GM21447 (cell line): ENCODE measurements at regions not wholly inside any gene's neighbourhood (a gene's known extent, or its start where the extent isn't known, plus 50 kb on each side); places are given as distances from the start of the nearest gene placed in this dataset.
"Not testable (repeated sequence)": the region's sequence is repeated elsewhere in the genome, so short reads cannot be mapped to it uniquely, and the experiment has no call there.

ENCODE experiments used
- ATAC-seq: cut with Tn5 transposase; IDR thresholded peaks from one replicate; pipeline ENCODE4 v1.9.1; 2021; ENCODE audit not compliant: unreplicated experiment

DNA sequence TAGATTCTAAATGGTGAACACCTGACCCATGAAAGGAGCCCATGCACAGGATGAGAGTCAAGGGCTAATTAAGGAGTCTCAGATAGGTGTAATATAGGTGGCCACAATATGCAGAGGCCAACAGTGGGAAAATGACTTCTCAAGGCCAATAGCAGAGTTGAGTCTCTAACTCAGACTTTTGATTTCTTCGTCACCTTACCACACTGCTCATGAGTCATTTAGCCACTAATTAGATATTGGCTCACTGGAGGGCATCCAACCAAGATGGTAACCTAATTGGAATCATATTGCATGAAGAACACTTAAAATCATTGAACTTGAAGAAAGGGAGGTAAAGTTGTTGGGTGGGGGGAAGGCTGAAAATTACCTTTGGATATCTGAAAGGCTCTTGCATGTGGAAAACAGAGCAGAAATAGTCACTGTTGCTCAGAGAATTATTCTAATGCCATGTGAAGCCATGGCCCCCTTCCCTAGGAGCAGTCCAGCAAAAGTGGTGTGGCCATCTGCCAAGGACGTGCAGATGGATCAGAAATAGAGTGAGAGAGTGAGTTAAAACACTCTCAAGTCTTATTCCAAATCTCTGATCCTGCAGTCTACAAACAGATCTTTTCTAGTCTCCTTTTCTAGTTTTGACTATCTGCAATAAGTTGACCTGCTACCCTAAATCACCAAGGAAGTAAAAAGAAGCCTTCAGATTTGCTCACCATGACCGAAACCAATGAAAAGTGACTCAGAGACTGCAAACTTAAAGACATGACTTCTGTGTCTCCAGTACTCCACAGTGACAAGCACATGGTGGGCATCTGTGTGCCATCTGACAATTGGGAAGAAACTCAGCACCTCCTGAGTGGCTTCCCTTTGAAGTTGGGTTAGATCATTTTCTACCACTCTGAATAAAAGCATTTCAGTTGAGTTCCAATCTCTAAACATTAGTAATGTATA, 93.9 kb upstream of the C1QTNF7 start:
- no peak for ATAC-seq

DNA sequence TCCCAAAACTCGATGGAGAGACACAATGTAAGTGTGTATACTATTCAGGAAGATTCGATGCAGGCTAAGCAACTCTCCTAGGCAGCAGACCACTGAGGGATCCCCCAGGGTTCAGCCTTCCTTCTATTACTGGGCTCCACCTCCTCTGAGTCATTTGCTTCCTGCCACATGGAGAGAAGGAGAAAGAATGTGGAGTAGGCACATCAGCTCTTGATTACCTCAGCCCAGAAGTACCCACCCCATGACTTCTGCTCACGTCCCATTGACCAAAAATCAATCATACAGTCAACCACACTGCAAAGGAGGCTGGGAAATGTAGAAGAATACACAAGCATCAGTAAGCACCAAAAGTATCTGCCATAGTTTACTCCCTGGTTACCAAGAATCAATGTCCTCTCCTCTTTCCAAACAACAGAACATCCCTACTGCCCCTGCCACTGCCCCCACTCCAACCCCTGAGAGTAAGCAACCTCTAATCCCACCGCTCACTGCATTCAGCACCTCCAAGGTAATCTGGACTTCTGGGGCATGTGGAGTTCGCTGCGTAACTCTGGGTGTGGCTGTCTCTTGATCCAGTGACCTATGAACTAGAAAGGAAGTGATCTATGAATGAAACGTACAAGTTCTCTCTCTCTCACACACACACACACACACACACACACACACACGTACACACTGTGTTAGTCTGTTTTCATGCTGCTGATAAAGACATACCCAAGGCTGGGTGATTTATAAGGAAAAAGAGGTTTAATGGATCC, 91.2 kb upstream of the C1QTNF7 start:
- ATAC-seq, result no peak

DNA sequence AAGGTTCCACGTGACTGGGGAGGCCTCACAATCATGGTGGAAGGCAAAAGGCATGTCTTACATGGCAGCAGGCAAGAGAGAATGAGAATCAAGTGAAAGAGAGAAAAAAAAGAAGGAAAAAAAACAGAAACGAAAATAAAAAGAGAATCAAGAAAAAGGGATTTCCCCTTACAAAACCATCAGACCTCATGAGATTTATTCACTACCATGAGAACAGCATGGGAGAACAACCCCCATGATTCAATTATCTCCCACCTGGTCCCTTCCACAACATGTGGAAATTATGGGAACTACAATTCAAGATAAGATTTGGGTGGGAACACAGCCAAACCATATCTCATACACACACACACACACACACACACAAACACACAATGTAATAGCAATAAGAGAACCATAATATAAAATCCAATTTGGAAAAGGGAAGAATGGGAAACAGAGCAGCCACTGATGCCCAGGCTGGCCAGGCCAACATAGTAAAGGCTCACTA, 90.6 kb upstream of the C1QTNF7 start:
- not testable (repeated sequence) for ATAC-seq

DNA sequence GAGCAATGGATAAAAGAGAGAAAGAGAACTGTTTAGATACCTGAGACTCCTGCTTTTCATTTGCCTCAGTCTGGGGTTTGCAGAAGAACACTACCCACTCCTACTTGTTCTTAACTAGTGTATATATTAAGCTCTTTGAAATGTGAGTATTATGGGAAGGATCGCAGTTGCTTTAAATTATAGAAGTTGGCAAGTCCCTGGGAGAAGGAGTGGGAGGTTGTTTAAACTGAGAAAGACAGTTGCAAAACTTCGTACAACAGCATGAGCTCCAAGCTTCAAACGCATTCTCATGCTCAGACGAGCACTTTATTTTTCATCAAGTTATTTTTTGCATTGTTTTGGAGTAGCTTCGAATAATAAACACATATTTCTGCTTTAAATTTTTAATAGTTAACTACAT, 88.1 kb upstream of the C1QTNF7 start:
- no peak for ATAC-seq

DNA sequence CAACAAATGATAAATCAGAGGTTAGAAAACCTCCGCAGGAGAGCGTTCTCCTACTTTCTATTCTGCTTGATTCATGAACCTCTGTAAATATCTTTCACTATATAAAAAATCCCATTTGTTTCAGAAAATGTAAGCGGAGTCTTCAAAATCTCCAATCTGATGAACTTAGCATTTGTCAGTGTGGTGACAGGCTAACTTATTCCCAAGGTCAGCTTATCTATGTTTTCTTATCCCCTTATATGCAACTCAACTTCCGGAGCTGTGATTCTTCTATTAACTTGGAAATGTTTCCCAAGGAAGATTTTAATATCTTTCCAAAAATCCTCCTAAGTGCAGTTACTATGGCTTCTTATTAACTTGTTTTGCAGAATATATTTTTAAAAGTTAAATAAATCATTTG, 87.5 kb upstream of the C1QTNF7 start:
- ATAC-seq, result no peak

DNA sequence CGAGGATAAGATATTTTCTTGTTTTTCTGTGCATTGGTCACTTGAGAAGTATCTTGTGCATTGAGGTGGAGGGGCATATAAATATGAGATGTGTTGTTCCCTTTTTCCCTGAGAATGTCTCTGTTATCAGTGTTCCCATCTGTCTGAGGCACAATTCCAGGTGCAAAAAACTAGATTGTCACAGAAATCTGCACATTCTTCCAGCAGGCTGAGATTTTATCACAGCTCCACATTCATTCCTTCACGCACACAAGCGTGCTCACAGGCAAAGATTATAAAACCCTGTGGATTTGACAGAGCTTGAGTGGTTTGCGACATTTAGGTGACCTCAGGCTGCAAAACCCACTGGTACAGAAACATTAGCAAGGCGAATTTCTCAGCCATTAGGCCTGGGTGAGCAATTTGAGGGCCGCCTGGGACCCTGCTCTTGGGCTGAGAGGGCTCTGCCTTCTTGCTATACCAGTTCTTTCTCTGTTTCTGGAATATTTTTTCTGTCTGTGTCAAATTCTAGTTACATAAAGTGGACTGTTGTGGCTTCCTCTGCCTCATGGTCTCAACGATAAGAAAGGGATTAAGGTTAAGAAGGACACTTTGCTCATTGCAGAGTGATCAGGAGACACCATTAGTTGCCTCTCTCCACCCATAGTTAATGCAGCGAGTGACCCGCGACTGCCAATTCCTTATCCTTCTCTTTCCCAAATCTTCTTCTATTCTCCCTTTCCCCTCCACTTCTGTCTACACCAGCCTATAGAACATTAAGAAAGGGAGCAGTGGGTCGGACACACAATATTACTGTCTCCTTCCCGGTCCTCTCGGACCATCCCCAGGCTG, 86.7 kb upstream of the C1QTNF7 start:
- no peak for ATAC-seq

DNA sequence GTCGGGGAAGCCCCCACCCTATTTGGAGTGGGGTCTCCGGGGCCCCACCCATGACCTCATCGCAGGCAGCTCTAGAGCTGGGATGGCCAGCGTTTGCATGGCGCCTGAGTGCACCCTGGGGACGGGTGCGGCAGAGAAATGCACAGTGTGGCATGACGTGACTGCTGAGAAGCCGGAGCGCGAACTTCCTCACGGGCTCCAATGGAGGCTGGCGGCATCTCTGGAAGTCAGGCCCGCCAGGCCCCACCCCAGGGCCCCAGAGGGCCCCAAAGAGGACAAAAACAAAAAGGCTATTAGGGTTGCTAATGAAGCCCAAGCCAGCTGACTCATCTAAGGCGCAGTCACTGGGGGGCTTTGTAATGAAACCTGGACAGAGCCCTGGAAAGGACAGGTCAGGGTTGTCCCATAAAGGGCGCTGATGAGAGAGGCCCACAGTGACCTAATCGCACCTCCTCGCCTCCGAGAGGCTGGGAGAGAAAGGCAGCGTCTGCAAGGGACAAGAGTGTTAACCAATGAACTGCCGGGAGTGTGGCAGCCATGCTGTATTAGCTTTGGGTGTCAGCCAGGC, 86.0 kb upstream of the C1QTNF7 start:
- no peak for ATAC-seq

DNA sequence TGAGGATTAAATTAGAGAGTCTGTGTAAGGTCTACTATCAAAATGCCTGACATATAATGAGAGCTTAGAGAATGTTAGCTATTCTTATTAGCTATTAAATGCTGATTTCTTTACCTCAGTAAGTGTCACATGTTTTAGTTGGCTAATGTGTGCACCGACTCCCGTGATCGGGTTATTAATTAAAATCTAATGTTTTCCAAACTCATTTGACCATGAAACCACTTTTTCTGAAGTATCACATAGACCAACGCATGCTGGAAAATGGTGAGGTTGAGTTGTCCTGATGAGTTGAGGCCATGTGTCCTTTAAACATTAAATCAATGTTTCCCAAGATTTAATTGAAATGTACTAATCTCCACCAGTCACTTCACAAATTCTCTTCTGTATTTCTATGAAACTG, 84.8 kb upstream of the C1QTNF7 start:
- no peak for ATAC-seq

DNA sequence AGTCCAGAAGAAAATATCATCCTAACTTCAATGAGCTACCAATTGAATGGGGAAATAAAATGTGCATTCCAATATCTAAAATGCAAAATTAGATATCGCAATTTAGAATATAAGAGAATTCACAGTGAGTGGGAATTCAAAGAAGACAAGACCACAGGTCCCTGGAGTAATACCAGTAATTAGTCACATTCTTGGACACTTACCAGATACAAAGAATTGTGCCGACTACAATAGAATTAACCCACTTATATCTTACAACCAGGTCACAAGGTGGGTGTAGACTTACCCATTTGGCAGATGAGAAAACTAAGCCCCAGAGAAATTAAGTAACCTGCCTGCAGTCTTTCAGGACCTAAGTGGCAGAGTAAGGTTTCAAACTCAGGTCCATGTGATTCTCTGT, 84.3 kb upstream of the C1QTNF7 start:
- no peak for ATAC-seq

DNA sequence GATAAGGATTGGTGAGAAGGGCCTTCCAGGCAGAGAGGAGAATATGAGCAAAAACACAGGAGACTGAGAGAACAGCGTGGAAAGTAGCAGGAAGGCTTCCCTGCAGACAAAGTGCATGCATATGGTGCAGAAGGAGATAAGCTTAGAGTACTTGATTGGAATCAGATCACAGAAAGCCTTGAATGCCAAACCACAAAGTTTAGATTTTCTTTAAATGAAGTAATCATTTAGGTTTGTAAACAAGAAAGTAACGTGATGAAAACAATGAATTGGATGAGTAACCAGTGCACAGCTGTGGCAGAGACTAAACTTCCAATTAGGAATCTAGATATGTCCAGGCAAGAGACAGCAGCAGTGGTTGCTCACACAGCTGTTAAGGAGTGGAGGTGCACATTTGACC, 83.8 kb upstream of the C1QTNF7 start:
- ATAC-seq, result no peak

DNA sequence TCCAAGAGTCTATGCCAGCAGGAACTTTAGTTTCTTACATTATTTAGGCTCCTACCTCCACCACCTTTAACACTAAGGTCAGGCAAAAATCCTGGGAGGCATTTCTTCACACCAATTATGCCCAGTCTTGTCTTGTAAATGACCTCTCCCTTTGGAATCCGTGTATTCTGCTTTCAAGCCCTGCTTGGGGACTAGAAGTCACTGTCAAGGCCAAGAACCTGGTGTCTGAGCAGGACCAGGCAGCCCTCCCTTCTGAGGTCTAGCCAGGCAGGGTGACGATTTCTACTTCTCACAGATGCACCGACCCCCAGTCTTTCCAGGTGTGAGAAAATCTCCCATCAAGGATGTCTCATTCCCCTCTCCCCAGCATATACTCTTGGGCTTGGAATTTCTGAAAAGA, 82.7 kb upstream of the C1QTNF7 start:
- ATAC-seq, result no peak

DNA sequence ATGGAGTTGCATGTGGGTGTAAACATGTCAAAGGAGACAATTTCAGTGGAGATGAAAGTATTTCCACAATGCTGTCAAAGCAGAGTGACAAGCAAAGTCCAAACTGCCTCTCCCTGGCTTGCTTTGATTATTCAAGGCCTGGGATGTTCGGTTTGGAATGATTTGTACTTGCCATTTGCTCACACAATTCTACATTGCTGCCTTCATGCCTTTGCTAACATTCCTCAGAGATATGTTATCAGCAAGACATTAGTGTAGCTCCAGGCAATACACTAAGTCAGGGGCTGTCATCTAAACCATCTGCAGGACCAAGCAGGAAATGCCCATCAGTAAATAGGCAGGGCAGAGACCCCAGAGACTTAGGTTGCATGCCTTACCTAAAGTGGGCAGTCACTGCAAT, 79.6 kb upstream of the C1QTNF7 start:
- ATAC-seq, result no peak

DNA sequence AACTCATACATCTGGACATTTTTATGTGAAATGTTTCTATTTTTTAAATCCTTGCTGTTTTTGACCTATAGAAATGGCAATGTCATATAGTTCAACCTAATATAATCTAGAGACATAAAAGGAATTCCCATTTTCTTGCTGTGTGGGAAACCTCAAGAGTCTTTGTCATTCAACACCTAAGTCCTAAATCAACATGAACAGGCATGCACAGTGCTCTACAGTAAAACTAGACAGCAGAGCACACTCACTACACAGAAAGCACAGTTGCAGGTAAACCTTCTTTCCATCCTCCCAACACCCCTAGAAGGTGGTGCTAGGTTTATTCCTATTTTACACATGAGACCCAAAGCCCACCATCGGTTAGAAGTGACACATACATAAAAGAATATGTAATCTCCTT, 79.1 kb upstream of the C1QTNF7 start:
- no peak for ATAC-seq

DNA sequence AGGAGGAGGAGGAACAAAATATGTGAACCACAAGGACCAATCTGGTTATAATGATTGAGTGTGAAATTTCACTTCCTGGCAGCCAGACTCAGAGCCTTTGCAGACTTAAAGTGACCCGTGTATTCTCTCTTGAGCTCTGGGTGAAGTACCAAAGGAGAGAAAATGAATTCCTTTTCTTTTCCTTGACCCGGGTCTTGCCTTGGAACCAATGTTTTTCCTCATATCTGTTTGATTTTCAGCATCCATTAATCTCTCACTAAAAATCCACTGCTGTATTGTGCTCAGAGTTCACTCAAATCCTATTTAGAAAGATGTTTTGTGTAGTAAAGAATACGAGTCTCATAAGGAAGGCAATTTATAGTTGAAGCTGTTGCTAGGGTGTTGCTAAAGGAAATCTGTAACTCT, 78.3 kb upstream of the C1QTNF7 start:
- ATAC-seq, result no peak

DNA sequence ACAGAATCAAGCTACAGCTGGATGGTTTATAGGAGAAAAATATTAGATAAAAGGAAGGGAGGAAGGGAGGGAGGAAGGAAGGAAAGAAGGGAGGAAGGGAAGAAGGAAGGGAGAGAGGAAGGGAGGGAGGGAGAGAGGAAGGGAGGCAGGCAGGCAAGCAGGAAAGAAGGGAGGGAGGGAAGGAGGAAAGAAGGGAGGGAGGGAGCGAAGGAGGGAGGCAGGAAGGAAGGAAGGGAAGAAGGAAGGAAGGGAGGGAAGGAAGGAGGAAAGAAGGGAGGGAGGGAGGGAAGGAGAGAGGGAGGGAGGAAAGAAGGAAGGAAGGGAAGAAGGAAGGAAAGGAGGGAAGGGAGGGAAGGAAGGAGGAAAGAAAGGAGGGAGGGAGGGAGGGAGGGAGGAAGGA, 77.9 kb upstream of the C1QTNF7 start:
- ATAC-seq, result no peak

DNA sequence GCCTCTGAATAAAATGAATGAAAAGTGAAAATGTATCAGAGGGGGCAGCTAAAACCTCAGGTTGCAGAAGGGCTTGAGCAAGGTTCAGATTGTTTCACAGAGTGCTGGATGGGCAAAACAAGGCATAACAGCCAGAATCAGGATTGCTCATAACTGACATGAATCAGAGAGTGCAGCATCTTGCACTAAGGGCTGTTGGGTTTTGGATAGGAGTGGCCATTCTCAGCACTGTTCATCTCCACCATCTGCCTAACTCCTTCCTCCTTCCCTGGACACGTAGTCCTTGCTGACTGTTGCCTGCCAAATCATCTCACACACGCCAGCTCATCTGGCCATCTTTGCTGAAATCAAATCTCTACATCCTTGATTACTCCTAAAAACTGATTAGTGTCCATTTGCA, 75.3 kb upstream of the C1QTNF7 start:
- ATAC-seq, result no peak

DNA sequence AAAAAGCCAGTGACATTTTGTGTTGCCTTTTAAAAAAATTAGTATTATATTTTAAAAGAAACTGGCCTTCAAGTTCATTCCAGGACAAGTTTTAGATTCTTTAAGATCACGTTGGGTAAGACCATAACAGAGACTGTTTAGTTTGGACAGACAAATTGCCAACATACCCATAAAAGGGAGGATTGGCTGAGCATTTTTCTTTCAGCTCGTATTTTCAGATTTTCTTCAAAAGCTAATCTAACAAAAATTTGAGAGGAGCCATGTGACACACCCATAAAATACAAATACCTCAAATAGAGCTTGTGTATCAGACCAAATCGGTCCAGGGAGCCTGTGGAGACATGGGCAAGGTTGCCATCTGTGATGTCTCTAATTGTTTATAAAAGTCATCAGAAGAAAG, 74.6 kb upstream of the C1QTNF7 start:
- ATAC-seq, result no peak

DNA sequence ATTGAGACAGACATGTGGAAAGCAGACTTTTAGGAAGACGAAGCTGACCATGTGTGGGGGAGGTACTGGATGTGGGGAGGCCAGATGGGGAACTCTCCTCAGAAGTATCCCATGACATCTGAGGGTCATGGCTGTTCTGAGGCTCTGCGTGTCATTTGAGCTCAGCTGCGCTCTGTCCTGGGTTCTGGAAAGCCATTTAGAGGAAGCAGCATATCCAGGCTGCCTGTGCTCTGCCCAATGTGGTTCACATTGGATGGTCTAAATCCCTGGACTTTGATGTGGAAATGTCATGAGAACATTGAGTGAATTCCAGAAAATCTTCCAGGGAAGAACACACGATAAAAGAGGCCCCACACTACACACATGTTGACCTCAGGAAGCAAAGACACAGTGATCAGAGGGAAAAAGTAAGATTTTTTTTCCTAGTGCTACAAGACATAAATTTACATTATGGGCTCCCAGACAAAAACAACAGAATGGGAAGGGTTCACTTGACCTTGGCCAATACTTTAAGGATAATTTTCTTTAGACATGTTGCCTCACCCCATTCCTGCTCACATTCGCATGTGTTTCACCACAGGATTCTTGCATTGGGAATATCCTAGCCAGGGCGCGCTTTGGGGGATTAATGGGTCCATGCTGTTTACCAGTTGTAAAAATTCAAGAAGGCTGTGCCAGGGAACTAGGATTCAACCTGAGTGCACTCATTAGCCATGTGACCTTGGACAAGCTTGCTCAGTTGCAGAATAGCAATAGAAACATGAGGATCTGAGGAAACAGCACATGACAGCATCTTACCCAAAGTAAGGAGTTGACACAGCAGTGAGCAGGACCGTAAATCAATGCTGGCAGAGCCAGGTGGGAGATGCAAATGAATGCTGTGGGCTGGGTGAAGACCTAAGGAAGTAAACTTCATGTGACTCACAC, 73.2 kb upstream of the C1QTNF7 start:
- ATAC-seq, result no peak

DNA sequence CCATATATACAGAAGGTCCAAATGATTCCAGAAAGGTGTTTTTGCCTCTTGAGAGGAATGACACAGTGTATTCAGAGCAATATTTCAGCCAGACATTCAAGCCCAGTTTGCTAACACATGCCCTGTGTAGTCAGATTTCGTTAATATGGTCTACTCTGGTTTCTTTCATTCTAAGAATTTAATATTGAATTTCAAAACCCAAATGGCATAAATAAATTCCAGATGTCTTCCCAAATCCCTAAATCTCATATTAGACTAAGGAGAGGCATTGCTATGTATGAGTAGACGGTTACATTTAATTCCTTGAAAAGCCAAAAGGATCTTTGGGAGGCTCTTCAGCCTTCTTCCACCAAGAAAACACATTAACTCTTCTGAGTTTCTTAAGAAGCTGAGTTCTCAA, 66.3 kb upstream of the C1QTNF7 start:
- ATAC-seq, result no peak

DNA sequence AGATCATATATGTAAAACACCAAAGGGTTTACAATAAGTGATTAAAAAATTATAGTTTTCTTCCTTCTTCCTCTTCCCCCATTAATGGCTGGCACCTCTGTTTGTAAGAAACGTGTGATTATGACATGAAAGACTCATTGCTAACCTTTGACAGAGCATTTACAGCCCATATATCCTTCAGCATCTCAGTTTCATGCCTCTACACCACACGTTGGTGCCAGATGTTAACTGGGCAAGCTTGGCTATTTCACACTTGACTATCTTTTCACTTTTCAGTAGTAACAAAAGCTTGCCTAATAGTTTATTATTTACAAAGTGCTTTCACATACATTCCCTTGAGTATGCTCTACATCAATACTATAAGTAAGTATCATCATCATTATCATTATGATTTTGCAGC, 65.3 kb upstream of the C1QTNF7 start:
- ATAC-seq, result no peak
